ENCODE measurements at regions not wholly inside any gene's neighbourhood (a gene's known extent, or its start where the extent isn't known, plus 50 kb on each side); places are given as distances from the start of the nearest gene placed in this dataset.

DNA sequence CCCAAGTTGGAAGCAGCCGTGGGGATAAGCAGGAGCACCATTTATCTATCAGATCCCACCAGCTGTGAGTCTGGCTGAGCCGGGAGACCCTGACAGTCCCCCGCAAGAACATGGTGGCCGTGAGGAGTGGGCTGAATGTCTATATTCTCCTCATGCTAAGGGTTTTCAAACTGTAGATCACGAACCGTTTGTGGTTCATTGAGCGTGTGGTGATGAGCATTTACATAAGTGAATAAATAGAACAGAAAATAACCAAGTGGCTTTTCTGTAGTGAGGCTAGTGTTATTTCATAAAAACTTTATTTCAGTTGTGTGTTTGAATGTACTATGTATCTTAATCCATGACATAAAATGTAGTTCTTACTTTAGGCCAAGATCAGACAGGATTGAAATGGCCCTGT is 190.2 kb upstream of the APCDD1 start:
- TF ChIP-seq, protein P1, sequence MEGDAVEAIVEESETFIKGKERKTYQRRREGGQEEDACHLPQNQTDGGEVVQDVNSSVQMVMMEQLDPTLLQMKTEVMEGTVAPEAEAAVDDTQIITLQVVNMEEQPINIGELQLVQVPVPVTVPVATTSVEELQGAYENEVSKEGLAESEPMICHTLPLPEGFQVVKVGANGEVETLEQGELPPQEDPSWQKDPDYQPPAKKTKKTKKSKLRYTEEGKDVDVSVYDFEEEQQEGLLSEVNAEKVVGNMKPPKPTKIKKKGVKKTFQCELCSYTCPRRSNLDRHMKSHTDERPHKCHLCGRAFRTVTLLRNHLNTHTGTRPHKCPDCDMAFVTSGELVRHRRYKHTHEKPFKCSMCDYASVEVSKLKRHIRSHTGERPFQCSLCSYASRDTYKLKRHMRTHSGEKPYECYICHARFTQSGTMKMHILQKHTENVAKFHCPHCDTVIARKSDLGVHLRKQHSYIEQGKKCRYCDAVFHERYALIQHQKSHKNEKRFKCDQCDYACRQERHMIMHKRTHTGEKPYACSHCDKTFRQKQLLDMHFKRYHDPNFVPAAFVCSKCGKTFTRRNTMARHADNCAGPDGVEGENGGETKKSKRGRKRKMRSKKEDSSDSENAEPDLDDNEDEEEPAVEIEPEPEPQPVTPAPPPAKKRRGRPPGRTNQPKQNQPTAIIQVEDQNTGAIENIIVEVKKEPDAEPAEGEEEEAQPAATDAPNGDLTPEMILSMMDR (optimal IDR thresholded peaks at IDR 0.05 in 1 of 3, IDR thresholded peaks at IDR 0.05 in 1 of 3, conservative IDR thresholded peaks at IDR 0.05 in 1 of 3; ENCODE audit: extremely low read depth in 1 of 3, insufficient read depth in 2 of 3, low read length in 3 of 3) = no peak
- no peak for TF ChIP-seq EZH2 (IDR thresholded peaks at IDR 0.05; ENCODE audit: low read length)

Measured in keratinocyte (primary cell).